ENCODE measurements at regions not wholly inside any gene's neighbourhood (a gene's known extent, or its start where the extent isn't known, plus 50 kb on each side); places are given as distances from the start of the nearest gene placed in this dataset.

DNA sequence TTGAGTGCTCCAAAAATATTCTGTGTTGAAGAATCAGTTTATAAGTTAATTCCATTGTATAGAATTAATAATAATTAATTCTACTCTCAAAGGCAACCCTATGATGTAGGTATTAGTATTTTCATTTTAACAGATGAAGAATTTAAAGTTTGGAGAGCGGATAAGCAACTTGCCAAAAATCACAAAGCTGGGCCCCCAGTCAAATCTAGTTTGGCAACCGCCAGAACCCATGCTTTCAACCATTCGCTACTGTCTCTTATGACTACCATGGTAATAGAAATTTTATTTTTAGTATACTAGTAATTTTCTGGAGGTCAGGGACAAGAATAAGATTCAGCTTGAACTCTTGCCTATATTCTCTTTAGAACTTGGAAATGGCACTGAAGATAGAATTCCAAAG lies 229.8 kb downstream of the IBTK start:
- ChIA-PET CTCF (no interaction called here), POLR2A (no interaction called here)
- H3K27me3 Mint-ChIP-seq, result no peaks in the 10 kb centered on the region
- H3K36me3 Mint-ChIP-seq (ENCODE audit: low read depth), result no peaks in the 10 kb centered on the region
- no peak for DNase-seq
- H3K4me1 Mint-ChIP-seq, result no peaks in the 10 kb centered on the region
- no peaks in the 10 kb centered on the region for H3K9me3 Mint-ChIP-seq
- H3K4me3 Mint-ChIP-seq, result no peak overlapping the region
- no peak overlapping the region for H3K27ac Mint-ChIP-seq

- DNase-seq, result no peak
- H3K27me3 Mint-ChIP-seq, result no peaks in the 10 kb centered on the region
- H3K27ac Mint-ChIP-seq, result no peak overlapping the region
- ChIA-PET POLR2A (no interaction called here), CTCF (no interaction called here)
- no peaks in the 10 kb centered on the region for H3K36me3 Mint-ChIP-seq (ENCODE audit: low read depth)
- no peaks in the 10 kb centered on the region for H3K9me3 Mint-ChIP-seq
- H3K4me1 Mint-ChIP-seq, result no peaks in the 10 kb centered on the region
- no peak overlapping the region for H3K4me3 Mint-ChIP-seq
Measured at GRCh38 chr6:82017288-82017687, 230.3 kb downstream of the IBTK start.

- no peaks in the 10 kb centered on the region for H3K4me1 Mint-ChIP-seq
- no peak overlapping the region for H3K27ac Mint-ChIP-seq
- CTCF ChIA-PET, result no interaction called here
Measured at GRCh38 chr6:82015526-82015925, 232.0 kb downstream of the IBTK start.

GRCh38 chr6:82015043-82015442 lies 232.5 kb downstream of the IBTK start:
- no peak for DNase-seq
- POLR2A ChIA-PET, result no interaction called here

More at GRCh38 chr6:82015526-82015925, 232.0 kb downstream of the IBTK start:
- Mint-ChIP-seq H3K9me3 (no peaks in the 10 kb centered on the region), H3K4me3 (no peak overlapping the region), H3K27me3 (no peaks in the 10 kb centered on the region), H3K36me3 (ENCODE audit: low read depth) (no peaks in the 10 kb centered on the region)
- DNase-seq, result no peak
- POLR2A ChIA-PET, result no interaction called here

DNA sequence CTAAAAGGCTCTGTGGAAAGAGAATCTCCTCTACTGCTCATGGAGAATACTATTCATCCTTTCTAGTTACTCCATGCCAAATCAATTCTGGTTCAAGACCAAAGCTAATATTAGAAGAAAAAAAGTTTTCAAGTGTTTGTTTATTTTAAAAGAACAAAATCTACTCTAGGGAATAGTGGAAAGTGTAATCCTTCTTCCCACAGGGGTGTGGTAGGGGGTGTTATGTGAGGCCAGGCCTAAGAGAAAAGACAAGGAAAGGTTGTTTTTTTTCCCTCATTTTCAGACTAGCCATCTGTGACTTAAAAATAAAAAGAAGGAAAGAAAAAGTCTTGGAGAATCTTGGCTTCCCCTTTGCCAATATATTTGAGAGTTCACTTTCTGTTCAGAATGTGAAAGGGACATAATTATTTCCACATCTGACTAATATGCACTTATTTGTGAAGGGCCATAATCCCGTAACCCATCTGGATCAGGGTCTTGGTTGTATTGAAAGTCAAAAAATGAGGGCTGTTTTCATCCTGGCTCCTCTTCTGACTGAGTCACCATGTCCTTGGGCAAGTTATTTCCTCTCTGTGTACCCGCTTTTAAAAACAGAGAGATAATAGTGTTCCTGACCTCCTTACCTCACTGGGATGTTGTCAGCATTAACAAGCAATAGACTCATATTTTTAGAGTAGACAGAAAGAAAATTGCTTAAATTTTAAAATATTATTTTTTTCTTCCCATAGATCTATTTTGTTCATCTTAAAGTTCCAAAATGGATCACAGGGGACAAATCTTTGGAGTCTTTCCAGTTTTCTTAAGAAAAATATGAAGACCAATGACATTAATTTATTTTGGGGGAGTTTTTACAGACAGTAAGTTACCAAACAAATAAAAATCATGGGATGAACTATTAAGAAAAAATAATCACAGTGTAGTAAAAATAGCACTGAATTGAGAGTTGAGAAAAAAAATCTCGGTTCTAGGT lies 233.7 kb downstream of the IBTK start:
- DNase-seq, result no peak
- Mint-ChIP-seq H3K9me3 (no peaks in the 10 kb centered on the region), H3K36me3 (ENCODE audit: low read depth) (no peaks in the 10 kb centered on the region), H3K27ac (no peak overlapping the region), H3K27me3 (no peaks in the 10 kb centered on the region), H3K4me1 (no peaks in the 10 kb centered on the region), H3K4me3 (no peak overlapping the region)
- ChIA-PET POLR2A (no interaction called here), CTCF (no interaction called here)

More at GRCh38 chr6:82015043-82015442, 232.5 kb downstream of the IBTK start:
- Mint-ChIP-seq H3K4me3 (no peak overlapping the region), H3K36me3 (ENCODE audit: low read depth) (no peaks in the 10 kb centered on the region), H3K9me3 (no peaks in the 10 kb centered on the region), H3K4me1 (no peaks in the 10 kb centered on the region), H3K27me3 (no peaks in the 10 kb centered on the region), H3K27ac (no peak overlapping the region)
- CTCF ChIA-PET, result no interaction called here

GRCh38 chr6:82006027-82006738 lies 241.4 kb downstream of the IBTK start:
- POLR2A ChIA-PET, result no interaction called here
- CTCF ChIA-PET, result interaction anchor here (0.7 to 0.8 kb wide), 2 partner anchors 35 to 259 kb away, joined by 3 read pairs; no protein-coding TSS in a partner anchor
- H3K4me3 Mint-ChIP-seq, result no peak overlapping the region
- DNase-seq, result no peak
- H3K27me3 Mint-ChIP-seq, result no peaks in the 10 kb centered on the region
- H3K4me1 Mint-ChIP-seq, result no peaks in the 10 kb centered on the region
- H3K36me3 Mint-ChIP-seq (ENCODE audit: low read depth), result no peaks in the 10 kb centered on the region
- H3K9me3 Mint-ChIP-seq, result no peaks in the 10 kb centered on the region
- no peak overlapping the region for H3K27ac Mint-ChIP-seq

DNA sequence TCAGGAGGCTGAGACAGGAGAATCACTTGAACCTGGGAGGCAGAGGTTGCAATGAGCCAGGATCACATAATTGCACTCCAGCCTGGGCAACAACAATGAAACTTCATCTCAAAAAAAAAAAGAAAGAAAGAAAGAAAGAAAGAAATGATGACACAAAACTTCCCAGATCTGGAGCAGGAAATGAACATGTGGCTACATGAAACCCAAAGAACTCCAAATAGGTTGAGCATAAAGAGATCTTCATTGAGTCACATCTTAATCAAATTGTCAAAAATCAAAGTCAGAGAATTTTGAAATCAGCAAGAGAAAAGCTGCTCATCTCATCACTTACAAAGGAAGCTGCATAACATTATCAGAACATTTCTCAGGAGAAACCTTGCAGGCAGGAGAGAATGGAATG lies 247.0 kb downstream of the IBTK start:
- H3K27me3 Mint-ChIP-seq, result no peaks in the 10 kb centered on the region
- DNase-seq, result no peak
- H3K36me3 Mint-ChIP-seq (ENCODE audit: low read depth), result no peaks in the 10 kb centered on the region
- no peak overlapping the region for H3K27ac Mint-ChIP-seq
- H3K4me1 Mint-ChIP-seq, result no peaks in the 10 kb centered on the region
- CTCF ChIA-PET, result no interaction called here
- H3K9me3 Mint-ChIP-seq, result no peaks in the 10 kb centered on the region
- H3K4me3 Mint-ChIP-seq, result no peak overlapping the region
- POLR2A ChIA-PET, result no interaction called here

DNA sequence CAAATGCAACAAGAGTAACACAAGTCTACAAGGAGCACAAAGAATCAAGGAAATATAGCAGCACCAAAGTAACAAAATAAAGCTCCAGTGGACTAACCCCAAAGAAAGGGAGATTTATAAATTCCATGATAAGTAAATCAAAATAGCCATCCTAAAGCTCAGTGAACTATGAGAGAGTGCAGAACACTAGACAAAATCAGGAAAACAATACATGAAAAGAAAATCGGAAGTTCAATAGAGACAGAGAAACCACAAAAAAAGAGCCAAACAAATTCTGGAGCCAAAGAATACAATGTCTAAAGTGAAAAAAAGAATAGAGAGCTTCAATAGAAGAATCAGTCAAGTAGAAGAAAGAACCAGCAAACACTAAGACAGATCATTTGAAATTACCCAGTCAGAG lies 247.3 kb upstream of the TENT5A start:
- Mint-ChIP-seq H3K4me3 (no peak overlapping the region), H3K9me3 (no peaks in the 10 kb centered on the region), H3K4me1 (no peaks in the 10 kb centered on the region), H3K27me3 (no peaks in the 10 kb centered on the region), H3K36me3 (ENCODE audit: low read depth) (no peaks in the 10 kb centered on the region), H3K27ac (no peak overlapping the region)
- ChIA-PET CTCF (no interaction called here), POLR2A (no interaction called here)
- DNase-seq, result no peak

DNA sequence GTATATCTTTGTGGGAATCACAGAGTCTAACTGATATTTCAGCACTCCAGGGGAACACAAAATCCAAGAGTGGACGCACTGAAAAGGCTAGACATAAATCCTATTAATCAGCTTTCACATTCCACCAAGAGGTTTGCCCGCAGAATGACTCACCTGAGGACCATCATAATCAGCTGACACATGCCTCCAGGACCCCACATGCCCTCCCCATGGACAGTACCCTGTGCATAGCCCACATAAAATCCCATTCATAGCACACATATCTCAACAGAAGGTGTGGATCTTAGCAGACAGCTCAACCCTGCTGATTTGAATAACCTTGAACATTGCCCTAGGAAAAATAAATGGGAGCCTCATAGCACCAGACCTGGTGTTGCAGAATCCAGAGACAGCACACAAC lies 246.8 kb upstream of the TENT5A start:
- ChIA-PET CTCF (no interaction called here), POLR2A (no interaction called here)
- Mint-ChIP-seq H3K27me3 (no peaks in the 10 kb centered on the region), H3K4me3 (no peak overlapping the region), H3K36me3 (ENCODE audit: low read depth) (no peaks in the 10 kb centered on the region), H3K9me3 (no peaks in the 10 kb centered on the region), H3K4me1 (no peaks in the 10 kb centered on the region), H3K27ac (no peak overlapping the region)
- no peak for DNase-seq

- Mint-ChIP-seq H3K36me3 (ENCODE audit: low read depth) (no peaks in the 10 kb centered on the region), H3K27ac (no peak overlapping the region), H3K4me3 (no peak overlapping the region), H3K9me3 (no peaks in the 10 kb centered on the region), H3K4me1 (no peaks in the 10 kb centered on the region), H3K27me3 (no peaks in the 10 kb centered on the region)
- ChIA-PET CTCF (no interaction called here), POLR2A (no interaction called here)
- DNase-seq, result no peak
Measured at GRCh38 chr6:81998432-81998831, 246.0 kb upstream of the TENT5A start.

DNA sequence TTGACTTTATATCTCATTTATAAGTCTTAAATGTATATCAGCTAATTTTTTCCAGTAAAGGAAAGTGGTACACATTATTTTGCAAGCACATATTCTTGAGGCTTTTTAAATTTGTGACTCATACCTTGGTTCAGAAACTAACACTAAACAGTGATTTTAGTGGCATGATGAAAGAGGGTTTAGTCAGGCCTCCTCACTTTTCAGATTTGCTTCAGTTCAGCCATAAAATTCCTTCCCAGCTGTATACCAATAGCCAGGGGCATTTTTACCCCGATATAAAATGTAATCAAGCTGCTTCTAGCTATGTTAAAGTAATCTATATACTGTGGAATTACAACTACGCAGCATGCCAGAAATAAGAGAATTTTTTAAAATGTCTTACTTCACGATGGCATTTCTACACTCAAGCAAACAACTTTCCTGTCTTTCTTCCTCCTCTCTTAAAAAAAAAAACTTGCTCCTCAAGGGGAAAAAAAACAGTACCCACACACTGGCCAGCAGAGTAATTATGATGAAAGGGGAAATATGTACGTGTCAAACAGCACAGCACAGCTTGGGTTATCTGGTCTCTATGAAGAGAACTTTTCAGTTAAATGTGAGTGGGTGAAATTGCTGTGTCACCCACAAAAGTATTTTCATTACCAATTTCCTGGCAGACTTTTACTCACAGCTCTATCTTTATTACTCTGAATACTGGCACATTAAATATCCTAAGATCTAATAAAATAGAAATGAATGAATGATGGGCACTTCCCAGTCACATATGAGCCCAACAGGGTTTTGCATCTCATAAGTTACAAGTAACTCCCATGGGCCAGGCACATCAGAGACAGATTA lies 244.8 kb upstream of the TENT5A start:
- ChIA-PET POLR2A (no interaction called here), CTCF (no interaction called here)
- Mint-ChIP-seq H3K9me3 (no peaks in the 10 kb centered on the region), H3K27me3 (no peaks in the 10 kb centered on the region), H3K27ac (no peak overlapping the region), H3K4me3 (no peak overlapping the region), H3K4me1 (no peaks in the 10 kb centered on the region), H3K36me3 (ENCODE audit: low read depth) (no peaks in the 10 kb centered on the region)
- DNase-seq, result no peak

- H3K9me3 Mint-ChIP-seq, result no peaks in the 10 kb centered on the region
- no peaks in the 10 kb centered on the region for H3K27me3 Mint-ChIP-seq
- H3K36me3 Mint-ChIP-seq (ENCODE audit: low read depth), result no peaks in the 10 kb centered on the region
- no peak overlapping the region for H3K27ac Mint-ChIP-seq
- DNase-seq, result no peak
- no peak overlapping the region for H3K4me3 Mint-ChIP-seq
- ChIA-PET CTCF (no interaction called here), POLR2A (no interaction called here)
- H3K4me1 Mint-ChIP-seq, result no peaks in the 10 kb centered on the region
Measured at GRCh38 chr6:81996414-81996813, 243.9 kb upstream of the TENT5A start.

- ChIA-PET POLR2A (no interaction called here), CTCF (no interaction called here)
- Mint-ChIP-seq H3K27me3 (no peaks in the 10 kb centered on the region), H3K9me3 (no peaks in the 10 kb centered on the region), H3K36me3 (ENCODE audit: low read depth) (no peaks in the 10 kb centered on the region), H3K4me1 (no peaks in the 10 kb centered on the region), H3K27ac (no peak overlapping the region), H3K4me3 (no peak overlapping the region)
- no peak for DNase-seq
Measured at GRCh38 chr6:81995548-81996289, 243.2 kb upstream of the TENT5A start.
